HG02852 (cell line): ENCODE measurements at regions not wholly inside any gene's neighbourhood (a gene's known extent, or its start where the extent isn't known, plus 50 kb on each side); places are given as distances from the start of the nearest gene placed in this dataset.
"Not testable (repeated sequence)": the region's sequence is repeated elsewhere in the genome, so short reads cannot be mapped to it uniquely, and the experiment has no call there.

Source experiments
- ATAC-seq: cut with Tn5 transposase; IDR thresholded peaks from one replicate; pipeline ENCODE4 v1.9.1; 2021; ENCODE audit warnings: mild to moderate bottlenecking, moderate library complexity; ENCODE audit not compliant: unreplicated experiment

DNA sequence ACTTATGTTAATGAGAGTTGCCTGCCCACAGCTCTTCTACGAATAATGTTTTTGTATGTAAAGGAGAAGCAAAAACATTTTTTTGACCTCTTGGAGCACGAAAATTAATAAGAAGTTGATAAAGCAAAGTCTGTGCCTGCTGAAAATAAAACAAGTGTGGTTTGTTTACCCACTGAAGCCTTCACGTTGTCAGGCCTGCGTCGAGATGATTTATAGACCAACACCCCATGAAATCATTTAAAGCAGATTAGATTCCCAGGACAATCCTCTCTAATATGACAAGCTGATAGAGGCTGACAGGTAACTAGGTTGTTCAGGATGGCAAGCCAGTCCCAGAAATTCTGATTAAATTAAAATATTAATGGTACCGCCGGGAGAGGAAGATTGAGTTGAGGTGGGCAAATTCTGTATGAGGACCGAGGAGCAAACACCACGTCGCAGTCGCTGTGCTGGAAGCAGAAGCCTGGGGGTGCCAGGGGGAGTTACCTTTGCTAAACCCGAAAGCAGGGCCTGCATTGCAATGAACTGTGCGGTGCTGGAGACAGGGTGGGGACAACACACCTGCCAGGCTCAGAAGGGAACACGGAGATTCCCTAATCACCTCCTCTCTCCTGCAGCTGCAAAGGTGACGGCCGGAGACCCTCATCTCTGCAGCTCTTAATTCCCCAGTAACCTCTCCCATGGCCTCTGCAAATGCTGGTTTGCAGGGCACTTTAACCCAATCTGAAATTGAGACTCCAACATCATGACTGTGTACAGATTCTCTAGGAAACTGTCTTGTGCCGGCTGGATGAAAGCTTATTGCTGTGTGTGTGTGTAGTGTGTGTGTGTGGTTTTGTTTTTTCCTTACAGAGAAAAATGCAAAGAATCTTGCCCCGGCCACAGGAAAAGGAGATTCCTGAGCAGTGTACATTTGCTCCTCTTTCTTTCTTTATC is 2805.9 kb downstream of the RPIA start:
- not testable (repeated sequence) for ATAC-seq

DNA sequence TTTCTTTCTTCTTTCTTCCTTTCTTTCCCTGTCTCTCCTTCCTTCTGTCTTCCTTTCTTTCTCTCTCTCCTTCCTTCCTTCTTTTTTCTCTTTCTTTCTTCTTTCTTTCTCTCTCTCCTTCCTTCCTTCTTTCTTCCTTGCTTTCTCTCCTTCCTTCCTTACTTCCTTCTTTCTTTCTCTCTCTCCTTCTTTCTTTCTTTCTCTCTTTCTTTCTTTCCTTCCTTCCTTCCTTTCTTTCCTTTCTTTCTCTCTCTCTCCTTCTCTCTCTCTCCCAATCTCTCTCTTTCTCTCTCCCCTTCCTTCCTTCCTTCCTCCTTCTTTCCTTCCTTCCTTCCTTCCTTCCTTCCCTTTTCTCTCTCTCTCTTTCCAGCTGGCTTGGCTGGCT is 2806.6 kb downstream of the RPIA start:
- ATAC-seq: not testable (repeated sequence)

- not testable (repeated sequence) for ATAC-seq
Observed at GRCh38 chr2:91498513-91499250, 2807.2 kb downstream of the RPIA start.

DNA sequence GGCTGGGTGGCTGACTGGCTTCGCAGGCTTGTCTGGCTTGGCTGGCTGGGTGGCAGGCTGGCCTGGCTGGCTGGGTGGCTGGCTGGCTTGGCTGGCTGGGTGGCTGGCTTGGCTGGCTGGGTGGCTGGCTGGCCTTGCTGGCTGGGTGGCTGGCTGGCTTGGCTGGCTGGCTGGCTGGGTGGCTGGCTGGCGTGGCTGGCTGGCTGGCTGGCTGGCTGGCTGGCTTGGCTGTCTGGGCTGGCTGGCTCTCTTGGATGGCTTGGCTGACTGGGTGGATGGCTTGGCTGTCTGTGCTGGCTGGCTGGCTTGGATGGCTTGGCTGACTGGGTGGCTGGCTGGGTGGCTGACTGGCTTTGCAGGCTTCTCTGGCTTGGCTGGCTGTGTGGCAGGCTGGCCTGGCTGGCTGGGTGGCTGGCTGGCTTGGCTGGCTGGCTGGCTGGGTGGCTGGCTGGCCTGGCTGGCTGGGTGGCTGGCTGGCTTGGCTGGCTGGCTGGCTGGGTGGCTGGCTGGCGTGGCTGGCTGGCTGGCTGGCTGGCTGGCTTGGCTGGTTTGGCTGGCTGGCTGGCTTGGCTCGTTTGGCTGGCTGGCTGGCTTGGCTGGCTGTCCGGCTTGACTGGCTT is 2808.1 kb downstream of the RPIA start:
- ATAC-seq: not testable (repeated sequence)

DNA sequence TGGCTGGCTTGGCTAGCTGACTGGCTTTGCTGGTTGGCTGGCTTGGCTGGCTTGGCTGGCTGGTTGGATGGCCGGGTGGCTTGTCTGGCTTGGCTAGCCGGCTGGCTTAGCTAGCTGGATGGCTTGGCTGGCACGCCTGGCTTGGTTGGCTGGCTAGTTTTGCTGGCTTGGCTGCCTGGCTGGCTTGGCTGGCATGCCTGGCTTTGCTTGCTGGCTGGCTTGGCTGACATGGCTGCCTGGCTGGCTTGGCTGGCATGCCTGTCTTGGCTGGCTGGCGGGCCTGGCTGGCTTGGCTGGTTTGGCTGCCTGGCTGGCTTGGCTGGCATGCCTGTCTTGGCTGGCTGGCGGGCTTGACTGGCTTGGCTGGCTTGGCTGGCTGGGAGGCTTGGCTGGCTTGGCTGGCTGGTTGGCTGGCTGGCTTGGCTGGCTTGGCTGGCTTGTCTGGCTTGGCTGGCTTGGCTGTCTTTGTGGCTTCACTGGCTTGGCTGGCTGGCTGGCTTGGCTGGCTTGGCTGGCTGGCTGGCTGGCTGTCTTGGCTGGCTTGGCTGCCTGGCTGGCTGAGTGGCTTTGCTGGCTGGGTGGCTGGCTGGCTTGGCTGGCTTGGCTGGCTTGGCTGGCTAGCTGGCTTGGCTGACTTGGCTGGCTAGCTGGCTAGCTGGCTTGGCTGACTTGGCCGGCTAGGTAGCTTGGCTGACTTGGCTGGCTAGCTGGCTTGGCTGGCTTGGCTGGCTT is 2808.9 kb downstream of the RPIA start:
- not testable (repeated sequence) for ATAC-seq

DNA sequence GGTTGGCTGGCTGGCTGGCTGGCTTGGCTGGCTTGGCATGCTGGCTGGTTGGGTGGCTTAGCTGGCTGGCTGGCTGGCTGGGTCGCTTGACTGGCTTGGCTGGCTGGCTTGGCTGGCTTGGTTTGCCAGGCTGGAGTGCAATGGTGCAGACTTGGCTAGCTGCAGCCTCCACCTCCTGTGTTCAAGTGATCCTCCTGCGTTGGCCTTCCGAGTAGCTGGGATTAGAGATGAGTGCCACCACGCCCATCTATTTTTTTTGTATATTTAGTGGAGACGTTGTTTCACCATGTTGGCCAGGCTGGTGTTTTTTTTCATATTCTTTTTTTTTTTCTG is 2809.5 kb downstream of the RPIA start:
- not testable (repeated sequence) for ATAC-seq

- ATAC-seq: not testable (repeated sequence)
Observed at GRCh38 chr2:91501481-91502080, 2810.1 kb downstream of the RPIA start.

DNA sequence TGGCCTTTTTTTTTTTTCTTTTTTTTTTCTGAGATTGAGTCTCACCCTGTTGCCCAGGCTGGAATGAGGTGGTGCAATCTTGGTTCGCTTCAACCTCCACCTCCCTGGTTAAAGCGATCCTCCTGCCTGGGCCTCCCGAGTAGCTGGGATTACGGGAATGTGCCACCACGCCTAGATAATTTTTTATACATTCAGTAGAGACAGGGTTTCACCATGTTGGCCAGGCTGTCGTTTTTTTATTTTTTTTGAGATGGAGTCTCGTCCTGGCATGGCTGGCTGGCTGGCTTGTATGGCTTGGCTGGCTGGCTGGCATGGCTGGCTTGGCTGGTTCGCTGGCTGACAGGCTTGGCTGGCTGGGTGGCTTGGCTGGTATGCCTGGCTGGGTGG is 2812.1 kb downstream of the RPIA start:
- ATAC-seq: not testable (repeated sequence)

GRCh38 chr2:91503959-91504741 is 2812.7 kb downstream of the RPIA start:
- not testable (repeated sequence) for ATAC-seq

GRCh38 chr2:91508816-91509215 is 2817.3 kb downstream of the RPIA start:
- ATAC-seq: not testable (repeated sequence)

DNA sequence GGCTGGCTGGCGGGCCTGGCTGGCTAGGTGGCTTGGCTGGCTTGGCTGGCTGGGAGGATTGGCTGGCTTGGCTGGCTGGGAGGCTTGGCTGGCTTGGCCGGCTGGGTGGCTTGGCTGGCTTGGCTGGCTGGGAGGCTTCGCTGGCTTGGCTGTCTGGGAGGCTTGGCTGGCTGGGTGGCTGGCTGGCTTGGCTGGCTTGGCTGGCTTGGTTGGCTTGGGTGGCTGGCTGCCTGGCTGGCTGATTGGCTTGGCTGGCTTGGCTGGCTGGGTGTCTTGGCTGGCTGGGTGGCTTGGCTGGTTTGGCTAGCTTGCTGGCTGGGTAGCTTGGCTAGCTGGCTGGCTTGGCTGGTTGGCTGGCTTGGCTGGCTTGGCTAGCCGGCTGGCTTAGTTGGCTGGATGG is 2817.8 kb downstream of the RPIA start:
- not testable (repeated sequence) for ATAC-seq

DNA sequence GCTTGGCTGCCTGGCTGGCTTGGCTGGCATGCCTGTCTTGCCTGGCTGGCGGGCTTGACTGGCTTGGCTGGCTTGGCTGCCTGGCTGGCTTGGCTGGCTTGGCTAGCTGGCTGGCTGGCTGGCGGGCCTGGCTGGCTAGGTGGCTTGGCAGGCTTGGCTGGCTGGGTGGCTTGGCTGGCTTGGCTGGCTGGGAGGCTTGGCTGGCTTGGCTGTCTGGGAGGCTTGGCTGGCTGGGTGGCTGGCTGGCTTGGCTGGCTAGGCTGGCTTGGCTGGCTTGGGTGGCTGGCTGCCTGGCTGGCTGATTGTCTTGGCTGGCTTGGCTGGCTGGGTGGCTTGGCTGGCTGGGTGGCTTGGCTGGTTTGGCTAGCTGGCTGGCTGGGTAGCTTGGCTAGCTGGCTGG is 2819.7 kb downstream of the RPIA start:
- not testable (repeated sequence) for ATAC-seq

DNA sequence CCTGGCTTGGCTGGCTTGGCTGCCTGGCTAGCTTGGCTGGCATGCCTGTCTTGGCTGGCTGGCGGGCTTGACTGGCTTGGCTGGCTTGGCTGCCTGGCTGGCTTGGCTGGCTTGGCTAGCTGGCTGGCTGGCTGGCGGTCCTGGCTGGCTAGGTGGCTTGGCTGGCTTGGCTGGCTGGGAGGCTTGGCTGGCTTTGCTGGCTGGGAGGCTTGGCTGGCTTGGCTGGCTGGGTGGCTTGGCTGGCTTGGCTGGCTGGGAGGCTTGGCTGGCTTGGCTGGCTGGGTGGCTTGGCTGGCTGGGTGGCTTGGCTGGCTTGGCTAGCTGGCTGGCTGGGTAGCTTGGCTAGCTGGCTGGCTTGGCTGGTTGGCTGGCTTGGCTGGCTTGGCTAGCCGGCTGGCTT is 2824.5 kb downstream of the RPIA start:
- not testable (repeated sequence) for ATAC-seq

- ATAC-seq: not testable (repeated sequence)
Observed at GRCh38 chr2:91516669-91517068, 2825.2 kb downstream of the RPIA start.

- not testable (repeated sequence) for ATAC-seq
Observed at GRCh38 chr2:91517846-91518245, 2826.4 kb downstream of the RPIA start.

- ATAC-seq: not testable (repeated sequence)
Observed at GRCh38 chr2:91518361-91518981, 2827.0 kb downstream of the RPIA start.

GRCh38 chr2:91519359-91519758 is 2827.9 kb downstream of the RPIA start:
- not testable (repeated sequence) for ATAC-seq

DNA sequence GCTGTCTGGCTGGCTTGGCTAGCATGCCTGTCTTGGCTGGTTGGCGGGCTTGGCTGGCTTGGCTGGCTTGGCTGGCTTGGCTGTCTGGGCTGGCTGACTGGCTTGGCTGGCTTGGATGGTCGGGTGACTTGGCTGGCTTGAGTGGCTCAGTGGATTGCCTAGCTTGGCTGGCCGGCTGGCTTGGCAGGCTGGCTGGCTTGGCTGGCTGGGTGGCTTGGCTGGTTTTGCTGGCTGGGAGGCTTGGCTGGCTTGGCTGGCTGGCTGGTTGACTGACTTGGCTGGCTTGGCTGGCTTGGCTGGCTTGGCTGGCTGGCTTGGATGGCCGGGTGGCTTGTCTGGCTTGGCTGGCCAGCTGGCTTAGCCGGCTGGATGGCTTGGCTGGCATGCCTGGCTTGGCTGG is 2828.4 kb downstream of the RPIA start:
- ATAC-seq: not testable (repeated sequence)

GRCh38 chr2:91520523-91520922 is 2829.1 kb downstream of the RPIA start:
- ATAC-seq: not testable (repeated sequence)
